ENCODE measurements at regions not wholly inside any gene's neighbourhood (a gene's known extent, or its start where the extent isn't known, plus 50 kb on each side); places are given as distances from the start of the nearest gene placed in this dataset.

- DNase-seq (ENCODE audit: low read depth in 3 of 3, low spot score in 2 of 3), result no peak
Measured at GRCh38 chr1:177356674-177357435, 186.1 kb downstream of the BRINP2 start.

- DNase-seq (ENCODE audit: low read depth in 3 of 3, low spot score in 2 of 3), result no peak
Measured at GRCh38 chr1:177355575-177355974, 184.8 kb downstream of the BRINP2 start.

GRCh38 chr1:177354247-177354646 is 183.5 kb downstream of the BRINP2 start:
- DNase-seq (ENCODE audit: low read depth in 3 of 3, low spot score in 2 of 3), result no peak

GRCh38 chr1:177351361-177352108 is 180.8 kb downstream of the BRINP2 start:
- DNase-seq (ENCODE audit: low read depth in 3 of 3, low spot score in 2 of 3), result peak in 2 of 3 donors; percentile 36 to 57

GRCh38 chr1:177346790-177347359 is 176.1 kb downstream of the BRINP2 start:
- DNase-seq (ENCODE audit: low read depth in 3 of 3, low spot score in 2 of 3), result no peak

GRCh38 chr1:177343445-177343844 is 172.7 kb downstream of the BRINP2 start:
- no peak for DNase-seq (ENCODE audit: low read depth in 3 of 3, low spot score in 2 of 3)

- no peak for DNase-seq (ENCODE audit: low read depth in 3 of 3, low spot score in 2 of 3)
Measured at GRCh38 chr1:177341773-177342172, 171.0 kb downstream of the BRINP2 start.

- DNase-seq (ENCODE audit: low read depth in 3 of 3, low spot score in 2 of 3), result peak; percentile 58 to 85 (median 76)
Measured at GRCh38 chr1:177340601-177341067, 169.9 kb downstream of the BRINP2 start.

- DNase-seq (ENCODE audit: low read depth in 3 of 3, low spot score in 2 of 3), result no peak
Measured at GRCh38 chr1:177338376-177338775, 167.6 kb downstream of the BRINP2 start.

GRCh38 chr1:177334903-177335302 is 164.1 kb downstream of the BRINP2 start:
- no peak for DNase-seq (ENCODE audit: low read depth in 3 of 3, low spot score in 2 of 3)

GRCh38 chr1:177333936-177334595 is 163.3 kb downstream of the BRINP2 start:
- no peak for DNase-seq (ENCODE audit: low read depth in 3 of 3, low spot score in 2 of 3)
